OCI-LY7 (cell line): ENCODE measurements at regions not wholly inside any gene's neighbourhood (a gene's known extent, or its start where the extent isn't known, plus 50 kb on each side); places are given as distances from the start of the nearest gene placed in this dataset.

Experiments used
- EZH2phosphoT487 ChIP-seq: fragments of 200-600 bp; sonication (generic); IDR thresholded peaks from 2 replicates; pipeline ENCODE4 v1.6.1; 2018; ENCODE audit warnings: low read depth, borderline replicate concordance, mild to moderate bottlenecking, mixed run types, antibody characterized with exemption, low read length, moderate library complexity, mixed read lengths
- TF ChIP-seq, protein P1 (sequence below): fragments of 200-600 bp; sonication (generic); conservative IDR thresholded peaks from 2 replicates; pipeline ENCODE4 v1.5.1; 2014; ENCODE audit warnings: mild to moderate bottlenecking, antibody characterized with exemption, low read length, moderate library complexity, mixed read lengths

DNA sequence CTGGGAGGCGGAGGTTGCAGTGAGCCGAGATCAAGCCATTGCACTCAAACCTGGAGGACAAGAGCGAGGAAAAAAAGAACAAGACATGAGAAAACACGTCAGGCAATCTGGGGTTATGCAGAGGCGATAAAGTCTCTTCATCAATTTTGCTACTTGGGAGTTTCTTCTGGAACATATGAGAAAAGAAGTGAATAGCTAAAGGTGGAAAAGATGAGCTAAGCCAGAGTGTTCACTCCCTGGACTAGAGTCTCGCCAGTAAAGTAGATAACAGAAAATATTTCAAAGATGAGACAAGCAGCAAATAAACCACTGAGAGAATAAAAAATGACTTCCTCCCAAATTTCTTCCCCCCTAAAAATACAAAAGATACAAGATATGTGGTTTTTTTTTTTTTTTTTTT is 188.4 kb upstream of the HES1 start:
- TF ChIP-seq, protein P1, sequence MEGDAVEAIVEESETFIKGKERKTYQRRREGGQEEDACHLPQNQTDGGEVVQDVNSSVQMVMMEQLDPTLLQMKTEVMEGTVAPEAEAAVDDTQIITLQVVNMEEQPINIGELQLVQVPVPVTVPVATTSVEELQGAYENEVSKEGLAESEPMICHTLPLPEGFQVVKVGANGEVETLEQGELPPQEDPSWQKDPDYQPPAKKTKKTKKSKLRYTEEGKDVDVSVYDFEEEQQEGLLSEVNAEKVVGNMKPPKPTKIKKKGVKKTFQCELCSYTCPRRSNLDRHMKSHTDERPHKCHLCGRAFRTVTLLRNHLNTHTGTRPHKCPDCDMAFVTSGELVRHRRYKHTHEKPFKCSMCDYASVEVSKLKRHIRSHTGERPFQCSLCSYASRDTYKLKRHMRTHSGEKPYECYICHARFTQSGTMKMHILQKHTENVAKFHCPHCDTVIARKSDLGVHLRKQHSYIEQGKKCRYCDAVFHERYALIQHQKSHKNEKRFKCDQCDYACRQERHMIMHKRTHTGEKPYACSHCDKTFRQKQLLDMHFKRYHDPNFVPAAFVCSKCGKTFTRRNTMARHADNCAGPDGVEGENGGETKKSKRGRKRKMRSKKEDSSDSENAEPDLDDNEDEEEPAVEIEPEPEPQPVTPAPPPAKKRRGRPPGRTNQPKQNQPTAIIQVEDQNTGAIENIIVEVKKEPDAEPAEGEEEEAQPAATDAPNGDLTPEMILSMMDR = no peak
- no peak for TF ChIP-seq EZH2phosphoT487
